GM12878 (cell line): ENCODE measurements at regions not wholly inside any gene's neighbourhood (a gene's known extent, or its start where the extent isn't known, plus 50 kb on each side); places are given as distances from the start of the nearest gene placed in this dataset.
"Not testable (repeated sequence)": the region's sequence is repeated elsewhere in the genome, so short reads cannot be mapped to it uniquely, and the experiment has no call there.

Experiments
- ATAC-seq: fragments of 200-7000 bp; cut with Tn5 transposase; 3 replicates; pipeline ENCODE4 v1.9.1; 2020; ENCODE audit warnings: mild to moderate bottlenecking, moderate library complexity
- BruUV-seq: library from RNA; stranded (reverse); fragments of 400-500 nt; replicated peaks from 2 replicates; lab custom pipeline; 2021; lab: Mats Ljungman, UMichigan
- CTCF ChIA-PET: fragments of 300-600 bp; sonication (Branson Sonifier 250); formaldehyde crosslinking; extraction: SDS; loops from one replicate; lab custom pipeline; 2021; ENCODE audit warnings: inconsistent platforms; lab: Yijun Ruan, JAX
- POLR2A ChIA-PET: fragments of 350-600 bp; formaldehyde crosslinking; extraction: SDS; loops from one replicate; lab custom pipeline; 2021; ENCODE audit warnings: inconsistent platforms; lab: Charles Lee
- RAD21 ChIA-PET: fragments of 300-600 bp; sonication (Branson Sonifier 250); formaldehyde crosslinking; loops from one replicate; lab custom pipeline; 2023; ENCODE audit warnings: antibody characterized with exemption; ENCODE audit not compliant: unreplicated experiment; lab: Charles Lee
- SMC1A ChIA-PET: fragments of 300-600 bp; sonication (Branson Sonifier 250); formaldehyde crosslinking; loops from one replicate; lab custom pipeline; 2023; ENCODE audit not compliant: unreplicated experiment, uncharacterized antibody; lab: Charles Lee
- DNase-seq: peaks from one replicate; pipeline ENCODE4 v3.0.0-alpha.2; 2011; ENCODE audit warnings: low read depth, low spot score
- FAIRE-seq: peaks from 3 replicates; lab custom pipeline; 2011; peaks lifted over from hg19 to GRCh38; lab: Jason Lieb, UNC
- H2AFZ ChIP-seq: 2 replicates; pipeline ENCODE4 v1.6.0; 2011; ENCODE audit warnings: low read depth, low read length, control low read depth; ENCODE audit not compliant: control insufficient read depth
- H3K27ac ChIP-seq: 2 replicates; pipeline ENCODE4 v1.5.1; 2011; ENCODE audit warnings: control low read depth; ENCODE audit not compliant: control insufficient read depth, insufficient read depth
- H3K27me3 ChIP-seq, 2 experiments: replicated peaks in 1 of 2; 2 replicates each; pipeline versions ENCODE4 v1.6.0 to v1.6.1; 2011; ENCODE audit warnings: low read length in 1 of 2; ENCODE audit not compliant: control insufficient read depth in 2 of 2, insufficient read depth in 2 of 2
- H3K36me3 ChIP-seq, 2 experiments: 2 replicates each; pipeline ENCODE4 v1.5.1; 2011; ENCODE audit warnings: low read length in 1 of 2; ENCODE audit not compliant: control insufficient read depth in 2 of 2, insufficient read depth in 2 of 2
- H3K4me1 ChIP-seq: 2 replicates; pipeline ENCODE4 v1.6.1; 2011; ENCODE audit warnings: mild to moderate bottlenecking, low read length, moderate library complexity, mixed read lengths; ENCODE audit not compliant: control insufficient read depth, insufficient read depth
- H3K4me2 ChIP-seq: 2 replicates; pipeline ENCODE4 v1.6.0; 2011; ENCODE audit warnings: control low read depth; ENCODE audit not compliant: control insufficient read depth, insufficient read depth
- H3K4me3 ChIP-seq: fragments of 200-600 bp; sonication (generic); 2 replicates; pipeline ENCODE4 v1.5.1; 2016
- H3K79me2 ChIP-seq: 2 replicates; pipeline ENCODE4 v1.6.0; 2011; ENCODE audit warnings: low read length; ENCODE audit not compliant: control insufficient read depth, insufficient read depth
- H3K9ac ChIP-seq: 2 replicates; pipeline ENCODE4 v1.8.0; 2011; ENCODE audit warnings: low read length, control low read depth, mixed read lengths; ENCODE audit not compliant: control insufficient read depth, insufficient read depth
- H3K9me3 ChIP-seq: replicated peaks from 3 replicates; pipeline ENCODE4 v1.5.1; 2011; ENCODE audit warnings: mild to moderate bottlenecking, low read length; ENCODE audit not compliant: control insufficient read depth, insufficient read depth
- H4K20me1 ChIP-seq: 2 replicates; pipeline ENCODE4 v1.6.0; 2011; ENCODE audit not compliant: control insufficient read depth, insufficient read depth
- BACH1 ChIP-seq: fragments of 450-650 bp; IDR thresholded peaks from 2 replicates; pipeline ENCODE4 v1.6.1; 2017; ENCODE audit warnings: mild to moderate bottlenecking, borderline replicate concordance
- ESRRA ChIP-seq: IDR thresholded peaks from 2 replicates; pipeline ENCODE4 v1.6.1; 2012; ENCODE audit warnings: mild to moderate bottlenecking, low read length, improper control_type of control experiment
- EZH2 ChIP-seq: IDR thresholded peaks from 2 replicates; pipeline ENCODE4 v1.6.1; 2012; ENCODE audit warnings: low read depth, mild to moderate bottlenecking, control low read depth, inconsistent platforms, low read length, borderline replicate concordance; ENCODE audit not compliant: control insufficient read depth
- JUNB ChIP-seq: IDR thresholded peaks from 2 replicates; pipeline ENCODE4 v1.6.1; 2016; ENCODE audit warnings: antibody characterized with exemption, mild to moderate bottlenecking
- NBN ChIP-seq: fragments of 450-650 bp; IDR thresholded peaks from 2 replicates; pipeline ENCODE4 v1.6.1; 2016
- POLR2A ChIP-seq: IDR thresholded peaks from 2 replicates; pipeline ENCODE4 v1.6.1; 2011; ENCODE audit warnings: low read depth, mild to moderate bottlenecking, low read length
- RELA ChIP-seq: fragments of 450-650 bp; IDR thresholded peaks from 2 replicates; pipeline ENCODE4 v1.8.0; 2014; ENCODE audit warnings: borderline replicate concordance; ENCODE audit not compliant: partially characterized antibody
- SUPT20H ChIP-seq: IDR thresholded peaks from 2 replicates; pipeline ENCODE4 v1.6.1; 2011; ENCODE audit warnings: low read depth, mild to moderate bottlenecking, low read length, moderate library complexity, borderline replicate concordance; ENCODE audit not compliant: control insufficient read depth
- ZNF207 ChIP-seq: fragments of 450-650 bp; IDR thresholded peaks from 2 replicates; pipeline ENCODE4 v1.6.1; 2014; ENCODE audit warnings: antibody characterized with exemption, mild to moderate bottlenecking, borderline replicate concordance
- WGBS: methylation state at CpG from one replicate; pipeline ENCODE4 v1.1.6; 2016; ENCODE audit warnings: low lambda C conversion rate; ENCODE audit not compliant: insufficient replicate concordance, insufficient coverage; ENCODE audit errors: missing lambda C conversion rate; 5-methylcytosine and 5-hydroxymethylcytosine counted together
- in situ Hi-C: fragments of 300-500 bp; cut with MboI; formaldehyde crosslinking; loops from 9 replicates; pipeline ENCODE4 v1.14.3; 2018; ENCODE audit warnings: mixed read lengths
- intact Hi-C: fragments of 100-400 bp; cut with micrococcal nuclease; formaldehyde crosslinking; loops from one replicate; pipeline ENCODE4 v1.14.2; 2022; ENCODE audit not compliant: unreplicated experiment
- TF ChIP-seq, protein P1 (sequence below): fragments of 150-350 bp; IDR thresholded peaks from 2 replicates; pipeline ENCODE4 v1.6.1; 2014; ENCODE audit warnings: mild to moderate bottlenecking, low read depth, low read length

DNA sequence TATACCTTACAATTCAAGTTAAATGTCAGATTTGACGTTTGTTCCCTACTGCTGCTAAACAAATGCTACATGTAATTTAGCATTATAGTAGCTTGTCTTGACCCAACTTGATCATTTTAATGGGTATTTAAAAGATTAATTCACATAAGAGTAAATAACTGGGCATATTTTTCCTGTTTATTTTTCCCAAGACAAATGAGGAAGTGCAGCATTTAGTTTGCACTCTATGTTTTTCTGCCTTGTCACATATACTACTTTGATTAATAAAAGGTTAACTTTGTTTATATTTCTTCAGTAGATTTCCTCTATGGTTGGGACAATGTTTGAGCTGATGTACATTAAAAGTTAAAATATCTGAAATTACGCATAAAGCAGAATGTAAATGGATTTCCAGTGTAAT, 641.8 kb downstream of the PRR16 start:
- H3K9ac ChIP-seq = no peak overlapping the region
- BruUV-seq = no TSS peak
- FAIRE-seq (no peak), ATAC-seq (no peak), DNase-seq (no peak)
- H3K27me3 ChIP-seq = no peaks in the 10 kb centered on the region; a peak in 1 of 4 replicates
- no peaks in the 10 kb centered on the region for H3K79me2 ChIP-seq
- H2AFZ ChIP-seq = no peak overlapping the region
- no peaks in the 10 kb centered on the region for H3K9me3 ChIP-seq
- in situ Hi-C loops (no loop called here), intact Hi-C loops (no loop called here)
- no peaks in the 10 kb centered on the region for H3K36me3 ChIP-seq
- TF ChIP-seq ZNF207 = no peak
- no peak for TF ChIP-seq SUPT20H
- no peak for TF ChIP-seq POLR2A
- no peak for TF ChIP-seq BACH1
- TF ChIP-seq, protein P1, sequence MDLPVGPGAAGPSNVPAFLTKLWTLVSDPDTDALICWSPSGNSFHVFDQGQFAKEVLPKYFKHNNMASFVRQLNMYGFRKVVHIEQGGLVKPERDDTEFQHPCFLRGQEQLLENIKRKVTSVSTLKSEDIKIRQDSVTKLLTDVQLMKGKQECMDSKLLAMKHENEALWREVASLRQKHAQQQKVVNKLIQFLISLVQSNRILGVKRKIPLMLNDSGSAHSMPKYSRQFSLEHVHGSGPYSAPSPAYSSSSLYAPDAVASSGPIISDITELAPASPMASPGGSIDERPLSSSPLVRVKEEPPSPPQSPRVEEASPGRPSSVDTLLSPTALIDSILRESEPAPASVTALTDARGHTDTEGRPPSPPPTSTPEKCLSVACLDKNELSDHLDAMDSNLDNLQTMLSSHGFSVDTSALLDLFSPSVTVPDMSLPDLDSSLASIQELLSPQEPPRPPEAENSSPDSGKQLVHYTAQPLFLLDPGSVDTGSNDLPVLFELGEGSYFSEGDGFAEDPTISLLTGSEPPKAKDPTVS = no peak
- no peak for TF ChIP-seq NBN
- no peak for TF ChIP-seq EZH2
- TF ChIP-seq ESRRA = no peak
- no peak for TF ChIP-seq RELA
- no peak for TF ChIP-seq JUNB
- no peak overlapping the region for H3K4me3 ChIP-seq
- ChIA-PET RAD21 (no interaction called here), POLR2A (no interaction called here), SMC1A (interaction anchor here (0.7 kb wide), 1 partner anchor 456 kb away, joined by 4 read pairs; no protein-coding TSS in a partner anchor), CTCF (no interaction called here)
- H4K20me1 ChIP-seq = no peaks in the 10 kb centered on the region
- WGBS = 51% methylated on average over 2 of the region's 2 CpGs
- H3K4me2 ChIP-seq = no peak overlapping the region
- no peak overlapping the region for H3K27ac ChIP-seq
- H3K4me1 ChIP-seq = no peaks in the 10 kb centered on the region

GRCh38 chr5:121106721-121107690, 642.9 kb downstream of the PRR16 start:
- H3K9ac ChIP-seq, CTCF ChIA-PET, ATAC-seq, SMC1A ChIA-PET, intact Hi-C loops, H3K27ac ChIP-seq, FAIRE-seq, DNase-seq, H3K27me3 ChIP-seq, H2AFZ ChIP-seq, H3K4me1 ChIP-seq, RAD21 ChIA-PET, H3K9me3 ChIP-seq, in situ Hi-C loops, H4K20me1 ChIP-seq, BruUV-seq, H3K36me3 ChIP-seq, H3K4me2 ChIP-seq, POLR2A ChIA-PET, H3K4me3 ChIP-seq, H3K79me2 ChIP-seq: not testable (repeated sequence)
- WGBS = 49% methylated on average over 23 of the region's 33 CpGs
